SKM-1 (cell line): ENCODE measurements at regions not wholly inside any gene's neighbourhood (a gene's known extent, or its start where the extent isn't known, plus 50 kb on each side); places are given as distances from the start of the nearest gene placed in this dataset.

Experiments
- DNase-seq: peaks from one replicate; lab custom pipeline; 2025; ENCODE audit not compliant: unreplicated experiment; lab: John Stamatoyannopoulos, UW

DNA sequence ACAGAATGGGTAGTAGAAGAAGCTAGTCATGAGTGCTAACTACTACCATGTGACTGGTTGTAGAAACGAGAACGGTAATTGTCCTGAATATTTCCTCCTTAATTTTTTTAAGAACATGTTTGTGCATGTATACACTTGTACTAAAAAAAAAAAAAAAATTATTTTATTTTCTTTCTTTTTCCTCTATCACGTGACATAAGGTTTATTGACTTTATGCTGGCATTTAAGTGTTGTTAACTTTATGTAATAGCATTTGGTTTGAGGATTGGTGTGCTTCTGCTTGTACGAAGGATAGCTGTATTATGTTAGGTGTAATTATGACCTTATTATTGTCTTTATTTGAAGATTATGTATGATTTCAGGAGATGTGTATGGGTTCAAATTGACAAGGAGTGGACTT is 349.1 kb upstream of the PTPRD start:
- no peak for DNase-seq

DNA sequence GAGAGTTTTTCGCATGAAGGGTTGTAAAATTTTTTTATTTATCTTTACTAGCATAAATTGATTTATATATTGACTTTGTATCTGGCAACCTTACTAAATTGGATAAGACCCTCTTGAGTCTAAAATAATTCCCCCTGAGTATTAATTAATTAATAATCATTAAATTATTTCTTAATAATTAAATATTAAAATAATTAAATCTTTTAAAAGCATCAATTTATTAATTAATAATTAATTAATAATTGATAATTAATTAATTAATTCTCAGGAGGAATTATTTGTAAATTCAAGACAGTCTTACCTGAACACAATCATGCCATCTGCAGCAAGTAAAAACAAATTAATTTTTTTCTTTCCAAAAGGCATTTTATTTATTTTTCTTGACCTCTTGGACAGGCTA is 370.4 kb upstream of the PTPRD start:
- no peak for DNase-seq

DNA sequence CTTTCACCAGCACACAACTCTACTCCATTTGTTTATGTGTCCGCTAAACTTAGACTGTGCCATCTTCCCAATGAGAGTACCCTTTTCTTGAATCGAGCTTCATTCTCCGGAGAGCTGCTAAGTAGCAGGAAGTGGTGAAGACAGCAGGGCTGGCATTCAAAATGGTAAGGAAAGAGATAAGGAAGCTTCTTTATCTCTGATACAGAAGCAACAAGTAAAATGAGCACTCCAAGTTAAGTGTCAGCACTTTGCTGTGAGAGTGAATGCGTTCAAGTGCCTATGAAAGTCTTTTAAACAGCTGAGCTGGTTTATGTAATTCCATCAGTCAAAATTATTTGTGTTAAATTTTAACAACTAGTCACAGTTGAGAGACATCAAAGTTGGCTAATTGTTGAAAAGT is 386.8 kb upstream of the PTPRD start:
- no peak for DNase-seq

DNA sequence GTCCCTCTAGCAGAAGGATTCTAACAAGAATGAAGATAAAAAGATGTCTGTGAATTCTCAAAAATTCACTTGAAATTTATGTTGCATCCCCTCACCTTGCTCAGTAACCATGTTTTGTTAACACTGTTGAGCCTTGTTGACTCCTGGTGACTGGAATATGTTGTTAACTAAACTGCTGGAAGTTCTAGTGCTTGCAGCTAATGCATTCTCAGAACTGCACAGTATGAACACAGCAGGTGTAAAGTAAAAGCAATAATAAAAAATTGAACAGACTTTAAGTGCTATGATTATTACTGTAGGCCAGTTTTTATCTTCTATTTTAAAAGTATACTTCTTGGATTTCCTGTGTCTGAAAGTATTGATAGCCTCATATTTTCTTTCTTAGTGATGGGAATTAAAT is 388.7 kb upstream of the PTPRD start:
- DNase-seq = no peak

DNA sequence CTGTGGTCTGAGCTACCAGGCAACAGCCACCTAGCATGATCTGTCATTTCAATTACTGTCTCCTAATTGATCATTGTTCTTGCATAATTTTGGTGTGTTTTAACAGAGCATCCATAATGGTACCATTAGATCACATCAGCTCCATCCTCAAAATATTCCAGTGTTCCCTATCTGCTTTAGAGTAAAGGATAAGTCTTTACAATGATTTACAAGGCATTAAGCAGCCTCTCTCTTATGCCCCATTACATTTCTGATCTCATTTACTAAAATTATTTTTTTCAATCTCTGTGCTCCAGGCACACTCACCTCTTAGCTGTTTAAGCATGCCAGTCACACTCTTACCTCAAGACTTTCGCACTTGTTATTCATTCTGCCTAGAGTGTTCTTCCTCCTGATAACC is 389.9 kb upstream of the PTPRD start:
- no peak for DNase-seq

DNA sequence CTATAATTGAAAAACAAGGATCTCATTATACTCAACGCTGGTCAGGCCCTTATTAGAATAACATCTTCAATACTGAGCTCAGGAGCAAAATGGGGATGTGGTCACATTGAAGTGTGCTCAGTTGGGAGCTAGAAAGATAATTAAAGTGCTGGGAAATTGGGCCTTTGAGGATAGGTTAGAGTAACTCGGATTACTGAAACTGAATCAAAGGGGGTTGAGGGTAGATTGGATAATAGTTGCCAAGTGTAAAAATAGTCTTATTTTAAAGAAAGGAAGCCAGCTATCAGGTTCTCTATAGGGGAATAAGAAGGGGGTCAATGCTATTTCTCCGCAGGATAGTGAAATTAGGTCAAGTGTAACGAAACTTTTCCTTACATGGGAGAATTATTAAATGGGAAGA is 391.0 kb upstream of the PTPRD start:
- DNase-seq = no peak

DNA sequence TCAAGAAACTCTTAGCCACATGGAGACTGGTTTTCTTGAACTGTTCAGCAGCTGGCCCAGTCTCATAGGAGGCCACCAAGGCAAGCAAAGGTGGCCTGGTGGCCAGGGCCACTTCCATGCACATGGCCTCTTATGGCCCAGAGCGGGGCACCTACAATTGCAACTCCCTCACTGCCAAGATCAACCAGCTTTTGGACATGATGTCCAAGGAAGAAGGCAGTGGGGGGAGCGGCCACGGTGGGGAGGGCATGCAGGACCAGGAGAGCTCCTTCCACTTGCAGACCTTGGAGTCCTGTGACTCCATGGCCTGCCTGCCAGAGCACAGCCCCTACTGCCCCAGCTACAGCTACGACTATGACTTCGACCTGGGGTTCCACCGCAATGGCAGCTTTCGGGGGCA is 398.9 kb upstream of the PTPRD start:
- DNase-seq = no peak

DNA sequence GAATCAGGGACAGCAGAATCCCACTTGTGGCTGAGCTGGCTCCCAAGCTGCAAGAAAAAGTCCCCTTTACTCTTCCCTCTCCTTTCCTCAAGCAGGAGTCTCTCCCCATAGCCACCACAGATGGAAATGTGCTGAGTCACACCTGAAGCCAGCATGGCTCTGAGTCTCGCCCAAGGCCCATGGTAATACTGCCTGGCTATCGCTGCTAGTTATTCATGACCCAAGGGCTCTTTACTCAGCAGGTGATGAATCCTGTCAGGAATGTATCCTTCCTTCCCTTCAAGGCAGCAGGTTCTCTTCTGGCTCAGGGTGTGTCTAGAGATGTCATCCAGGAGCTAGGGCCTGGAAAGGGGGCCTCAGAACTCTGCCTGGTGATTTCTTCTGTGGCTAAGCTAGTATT is 403.3 kb upstream of the PTPRD start:
- DNase-seq = no peak

DNA sequence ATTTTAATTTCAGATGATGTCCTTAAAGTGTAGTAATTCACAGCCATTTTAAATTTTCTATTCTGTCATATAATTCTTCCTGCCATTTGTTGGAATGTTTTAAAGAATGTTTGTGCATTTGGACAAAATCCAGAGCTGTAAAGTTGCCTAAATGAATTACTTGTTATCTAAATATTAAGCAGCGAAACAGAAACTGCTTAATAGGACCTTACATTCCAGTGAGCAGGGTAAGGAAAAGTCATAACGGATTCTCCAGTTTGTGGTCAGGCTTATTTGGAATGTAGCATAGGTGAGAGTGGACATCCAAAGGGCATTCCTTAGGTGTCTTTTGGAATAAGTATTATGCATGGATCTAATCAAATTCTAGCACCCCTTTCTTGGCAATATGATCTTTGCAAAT is 410.4 kb upstream of the PTPRD start:
- DNase-seq = no peak

DNA sequence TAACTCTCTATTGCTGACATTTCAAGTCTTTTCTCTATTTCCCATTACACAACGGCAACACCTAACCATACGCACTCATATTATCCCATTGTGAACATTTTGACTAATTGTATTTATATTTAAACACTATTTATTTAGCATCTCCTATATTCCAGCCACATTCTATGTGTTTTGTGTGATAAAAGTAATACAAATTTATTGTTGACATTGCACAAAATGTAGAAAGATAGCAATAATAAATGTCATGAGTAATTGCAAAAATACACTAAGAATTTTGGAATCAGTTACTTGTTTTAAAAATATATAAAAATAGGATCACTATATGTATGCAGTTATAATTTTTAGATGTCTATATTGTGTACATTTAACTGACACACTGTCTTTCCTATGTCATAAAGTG is 413.0 kb upstream of the PTPRD start:
- no peak for DNase-seq

DNA sequence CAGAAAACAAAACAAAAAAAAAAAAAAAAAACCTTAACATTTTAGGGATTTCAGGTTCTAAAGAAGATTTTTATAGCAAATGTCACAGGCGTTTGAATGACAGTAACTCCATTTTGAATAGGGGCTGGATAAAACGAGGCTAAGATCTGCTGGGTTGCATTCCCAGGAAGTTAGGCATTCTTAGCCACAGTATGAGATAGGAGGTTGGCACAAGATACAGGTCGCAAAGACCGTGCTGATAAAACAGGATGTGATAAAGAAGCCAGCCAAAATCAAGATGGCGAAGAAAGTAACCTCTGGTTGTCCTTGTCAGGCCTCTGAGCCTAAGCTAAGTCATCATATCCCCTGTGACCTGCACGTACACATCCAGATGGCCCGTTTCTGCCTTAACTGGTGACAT is 425.6 kb upstream of the PTPRD start:
- no peak for DNase-seq

DNA sequence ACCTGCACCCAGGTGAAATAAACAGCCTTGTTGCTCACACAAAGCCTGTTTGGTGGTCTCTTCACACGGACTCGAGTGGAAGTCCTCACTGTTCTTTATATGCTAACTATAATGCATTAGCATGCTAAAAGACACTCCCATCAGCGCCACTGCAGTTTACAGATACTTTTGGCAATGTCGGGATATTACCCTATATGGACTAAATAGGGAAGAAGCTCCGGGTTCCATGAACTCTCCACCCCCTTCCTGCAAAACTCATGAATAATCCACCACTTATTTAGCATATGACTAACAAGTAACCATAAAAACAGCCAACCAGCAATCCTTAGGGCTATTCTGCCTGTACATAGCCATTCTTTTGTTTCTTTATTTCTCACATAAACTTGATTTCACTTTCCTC is 426.2 kb upstream of the PTPRD start:
- no peak for DNase-seq

DNA sequence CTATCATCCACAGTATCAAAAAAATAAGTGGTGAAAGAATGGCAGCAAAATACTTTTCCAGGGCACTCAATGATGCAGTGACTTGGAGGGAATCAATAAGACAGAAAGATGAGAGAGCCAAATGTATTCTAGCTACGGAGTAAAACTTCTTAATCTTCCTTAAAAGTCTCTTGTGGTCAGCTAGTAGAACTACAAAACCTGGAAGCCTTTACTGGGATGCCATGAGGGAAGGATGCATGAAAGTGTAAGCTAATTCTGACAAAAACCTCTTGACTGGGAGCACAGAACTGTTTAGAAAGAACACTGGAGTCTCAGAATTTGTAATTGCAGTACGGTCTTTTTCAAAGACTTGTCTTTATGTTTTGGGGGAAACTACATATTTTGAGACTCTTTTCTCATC is 432.8 kb upstream of the PTPRD start:
- no peak for DNase-seq

DNA sequence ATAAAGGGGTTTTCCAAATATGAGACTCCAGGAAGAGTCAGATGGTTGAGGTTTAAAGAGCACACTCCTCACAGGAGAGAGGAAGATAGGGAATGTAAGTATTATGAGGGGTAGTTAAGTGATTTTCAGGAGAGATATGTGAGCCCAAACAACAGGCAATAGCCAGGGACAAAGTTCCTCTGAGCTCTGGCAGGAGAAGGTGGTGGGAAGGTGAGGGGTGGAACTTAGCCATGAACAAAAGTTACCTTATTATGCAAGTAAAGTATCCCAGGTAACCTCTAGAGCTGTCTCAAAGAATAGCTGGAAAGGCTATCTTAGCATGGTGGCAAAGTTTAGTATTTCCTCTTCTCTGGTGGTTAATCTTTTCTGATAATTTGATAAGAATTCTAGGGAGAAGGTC is 450.5 kb upstream of the PTPRD start:
- DNase-seq = no peak

DNA sequence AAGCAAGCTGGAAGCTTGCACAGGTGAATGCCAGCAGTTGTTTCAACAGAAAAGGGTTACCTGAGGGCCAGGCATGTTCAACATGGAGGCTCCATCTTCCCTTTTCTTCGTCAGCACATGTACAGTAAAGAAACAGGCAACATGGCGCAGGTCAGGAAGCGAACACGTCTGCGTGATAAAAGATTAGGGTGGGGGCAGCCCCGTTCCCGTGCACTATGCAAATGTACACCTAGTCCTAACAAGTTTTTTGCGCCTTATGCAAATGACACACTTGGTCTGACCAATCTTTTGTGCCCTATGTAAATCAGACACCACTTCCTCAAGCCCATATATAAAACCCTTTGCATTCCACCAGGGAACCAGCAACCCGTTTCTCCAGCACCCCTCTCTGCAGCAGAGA is 452.1 kb upstream of the PTPRD start:
- DNase-seq = no peak

DNA sequence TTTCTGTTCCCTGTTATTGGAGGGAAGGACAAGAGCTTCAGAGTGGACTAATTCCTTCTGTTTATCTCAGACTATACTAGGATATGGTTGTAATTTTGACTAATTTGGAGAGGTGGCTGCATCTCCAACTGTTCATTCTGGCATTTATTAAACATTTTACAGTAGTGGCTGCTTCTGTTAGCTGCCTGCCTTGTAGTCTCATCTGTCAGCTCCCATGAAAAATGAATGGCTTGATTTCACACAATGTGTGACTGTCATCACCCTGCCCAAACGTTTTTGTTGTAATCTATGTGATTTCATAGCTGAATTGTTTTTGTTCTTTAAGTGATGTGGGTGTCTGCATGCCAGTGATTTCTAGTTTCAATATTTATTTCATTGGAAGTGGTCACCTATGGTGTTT is 459.4 kb upstream of the PTPRD start:
- DNase-seq = no peak

DNA sequence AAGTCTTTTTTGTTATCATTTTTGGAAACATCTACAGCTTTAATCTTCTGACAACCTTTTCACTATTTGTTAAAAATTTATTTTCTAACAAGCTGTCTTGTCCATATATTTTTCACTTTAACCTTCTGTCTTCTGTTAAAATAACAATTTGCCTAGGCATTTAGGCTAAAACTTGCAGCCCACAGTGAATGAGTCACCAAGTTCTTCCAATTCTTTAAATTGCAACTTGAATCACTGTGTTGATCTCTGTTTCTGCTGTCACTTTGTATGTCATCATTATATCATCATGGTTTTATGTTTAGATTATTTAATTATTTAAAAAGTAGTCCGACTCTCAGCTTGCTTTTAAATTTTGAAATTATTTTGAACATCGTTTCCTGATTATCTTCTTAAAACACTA is 473.8 kb upstream of the PTPRD start:
- no peak for DNase-seq

DNA sequence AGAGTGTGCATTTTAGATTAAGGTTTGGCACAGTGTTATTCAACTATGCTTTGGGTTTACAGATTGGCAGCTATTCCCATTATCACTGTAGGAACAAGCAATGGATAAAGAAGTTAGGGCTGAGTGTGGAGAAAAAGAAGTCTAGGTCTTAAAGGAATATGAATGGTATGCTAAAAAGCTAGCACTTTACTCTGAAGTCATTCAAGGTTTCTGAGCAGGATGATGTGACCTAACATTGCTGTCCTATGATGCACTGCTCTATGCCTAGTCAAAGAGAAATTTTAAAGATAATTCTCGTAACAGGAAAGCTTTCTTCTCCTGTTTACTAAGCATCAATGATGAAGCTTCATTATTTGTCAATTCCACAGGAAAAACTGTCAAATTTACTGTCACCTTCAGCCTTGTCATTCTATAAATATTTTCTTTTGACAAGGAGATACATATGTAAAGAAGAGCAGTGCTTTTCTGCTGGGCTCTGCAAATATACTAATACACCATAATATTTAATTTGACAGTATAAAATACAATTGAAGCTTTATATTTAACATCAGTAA is 476.1 kb upstream of the PTPRD start:
- DNase-seq = no peak

DNA sequence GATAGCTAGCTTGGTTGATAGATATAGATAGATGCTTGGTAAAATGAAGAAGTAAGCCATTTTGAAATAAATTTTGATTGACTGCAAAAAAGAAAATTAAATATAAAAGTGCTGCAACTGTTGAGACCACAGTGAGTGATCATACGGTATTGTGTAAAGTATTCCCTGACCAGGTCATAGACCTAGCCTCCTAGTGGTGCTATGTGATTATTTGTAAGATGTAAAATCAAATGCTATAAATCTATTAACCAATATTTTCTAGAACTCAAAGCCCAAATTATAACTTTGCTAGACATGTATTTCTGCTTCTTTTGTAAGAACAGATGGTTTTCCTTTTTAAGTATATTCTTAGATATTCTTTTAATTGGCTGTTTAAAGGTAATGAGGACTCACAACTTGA is 480.2 kb upstream of the PTPRD start:
- no peak for DNase-seq

DNA sequence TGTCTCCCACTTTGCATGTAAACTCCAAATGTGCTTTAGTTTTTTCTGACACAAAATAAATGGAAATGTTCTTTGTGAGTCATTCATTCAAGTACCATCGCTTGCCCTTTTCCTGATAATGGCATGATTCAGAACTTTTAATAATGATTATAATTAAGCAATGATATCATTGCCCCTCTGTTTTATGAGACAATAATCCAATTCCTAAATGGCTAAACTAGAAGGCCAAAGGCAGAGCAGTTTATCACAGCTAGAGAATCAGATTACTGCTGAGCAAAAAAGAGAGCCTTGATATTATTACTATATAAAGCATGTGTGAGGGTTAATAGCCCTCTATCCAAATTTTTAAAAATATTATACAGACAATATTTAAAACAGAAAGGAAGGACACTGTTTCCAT is 484.2 kb upstream of the PTPRD start:
- DNase-seq = no peak

DNA sequence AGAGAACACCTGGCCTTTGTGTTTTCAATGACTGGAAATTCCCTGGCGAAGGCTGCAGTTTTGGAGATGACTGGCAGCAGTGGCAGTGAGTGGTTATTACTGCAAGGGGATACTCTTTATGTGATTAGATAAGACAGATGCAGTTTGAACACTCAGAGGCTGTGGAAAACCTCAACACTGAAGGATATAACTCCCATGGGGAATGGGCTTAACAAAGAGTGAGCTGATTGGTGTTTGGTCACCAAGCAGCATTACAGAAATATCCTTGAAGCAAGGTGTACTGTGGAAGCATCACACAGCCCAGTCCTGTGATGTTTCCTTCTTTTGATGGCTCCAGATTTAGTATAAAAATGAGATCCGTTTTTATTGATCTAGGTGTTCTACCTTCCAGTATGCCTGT is 490.7 kb upstream of the PTPRD start:
- no peak for DNase-seq

DNA sequence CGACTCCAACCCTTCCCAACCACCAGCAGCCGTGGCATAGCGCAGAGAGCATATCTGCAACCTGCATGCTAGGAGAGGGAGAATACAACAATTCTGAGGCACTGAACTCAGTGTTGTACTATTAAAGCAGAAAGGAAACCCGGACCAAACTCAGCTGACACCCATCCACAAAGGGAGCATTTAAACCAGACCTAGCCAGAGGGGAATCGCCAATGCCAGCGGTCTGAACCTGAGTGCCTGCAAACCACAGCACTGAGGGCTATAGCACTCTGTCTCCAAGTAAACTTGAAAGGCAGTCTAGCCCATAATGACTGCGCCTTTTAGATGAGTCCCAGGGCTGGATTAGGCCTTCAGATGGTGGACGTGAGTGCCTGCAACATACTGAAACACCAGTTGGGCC is 494.4 kb upstream of the PTPRD start:
- DNase-seq = no peak

DNA sequence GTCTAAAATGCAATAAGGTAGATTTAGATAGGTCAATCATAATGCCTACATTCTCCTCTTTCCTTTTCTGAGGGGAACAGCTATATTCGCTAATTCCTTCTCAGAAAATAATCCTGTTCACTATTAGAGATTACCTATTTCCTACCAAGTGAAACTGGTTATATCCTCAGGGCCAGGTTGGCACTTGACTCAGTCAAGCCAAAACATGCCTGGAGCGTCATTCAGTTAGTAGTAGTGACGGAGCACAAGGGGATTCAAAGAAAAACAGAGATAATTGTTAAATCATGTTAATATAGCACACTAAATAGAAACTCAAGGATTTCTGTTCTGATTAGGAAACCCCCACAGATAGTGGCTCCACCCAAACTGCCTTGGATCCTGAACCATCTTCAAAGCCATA is 515.4 kb upstream of the PTPRD start:
- no peak for DNase-seq

DNA sequence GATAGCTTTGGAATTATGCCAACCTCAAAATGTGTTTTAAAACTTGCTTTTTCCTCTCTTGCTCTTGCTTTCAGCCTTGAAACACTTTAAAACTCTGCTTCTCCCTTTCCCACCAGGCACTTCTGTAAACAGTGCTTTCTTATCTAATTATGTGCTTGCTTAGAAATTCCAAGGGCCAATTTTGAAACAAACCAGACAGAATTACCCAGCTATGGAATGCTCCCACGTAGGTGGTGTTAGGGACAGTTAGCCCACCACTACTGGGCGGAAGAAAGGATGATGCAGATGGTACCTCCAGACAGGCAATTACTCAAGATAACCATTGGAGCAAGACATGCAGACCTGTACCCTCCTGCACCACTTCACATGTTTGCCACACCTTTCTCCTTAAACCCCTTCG is 523.0 kb upstream of the PTPRD start:
- DNase-seq = no peak
